Mesendoderm (in vitro differentiated cells): ENCODE measurements at regions not wholly inside any gene's neighbourhood (a gene's known extent, or its start where the extent isn't known, plus 50 kb on each side); places are given as distances from the start of the nearest gene placed in this dataset.
"Not testable (repeated sequence)": the region's sequence is repeated elsewhere in the genome, so short reads cannot be mapped to it uniquely, and the experiment has no call there.

ENCODE experiments used
- DNase-seq: peaks from one replicate; pipeline ENCODE4 v3.0.0; 2013
- H2AK5ac ChIP-seq: 2 replicates; pipeline ENCODE4 v1.6.1; 2013; ENCODE audit warnings: low read length, inconsistent platforms
- H2BK120ac ChIP-seq: 2 replicates; pipeline ENCODE4 v1.6.1; 2013; ENCODE audit warnings: low read depth, mild to moderate bottlenecking, low read length, moderate library complexity, mixed read lengths
- H2BK15ac ChIP-seq: replicated peaks from 2 replicates; pipeline ENCODE4 v1.6.1; 2013; ENCODE audit warnings: low read depth, mild to moderate bottlenecking, moderate library complexity
- H2BK5ac ChIP-seq: 2 replicates; pipeline ENCODE4 v1.6.1; 2013; ENCODE audit warnings: low read length, inconsistent platforms
- H3K18ac ChIP-seq: 2 replicates; pipeline ENCODE4 v1.6.1; 2013; ENCODE audit warnings: mild to moderate bottlenecking, low read length, mixed read lengths
- H3K23ac ChIP-seq: one replicate; pipeline ENCODE4 v1.6.1; 2013; ENCODE audit warnings: low read length
- H3K27ac ChIP-seq: 2 replicates; pipeline ENCODE4 v1.5.1; 2013; ENCODE audit warnings: low read depth, mild to moderate bottlenecking, inconsistent platforms, low read length, moderate library complexity
- H3K27me3 ChIP-seq: 2 replicates; pipeline ENCODE4 v1.6.1; 2013; ENCODE audit warnings: low read length, control low read depth, mild to moderate bottlenecking, inconsistent platforms; ENCODE audit not compliant: insufficient read depth, poor library complexity
- H3K36me3 ChIP-seq: 2 replicates; pipeline ENCODE4 v1.6.1; 2013; ENCODE audit warnings: low read length, inconsistent platforms; ENCODE audit not compliant: control insufficient read depth, insufficient read depth
- H3K4ac ChIP-seq: one replicate; pipeline ENCODE4 v1.6.1; 2013; ENCODE audit warnings: low read depth, mild to moderate bottlenecking, low read length, moderate library complexity
- H3K4me1 ChIP-seq: 2 replicates; pipeline ENCODE4 v1.6.1; 2013; ENCODE audit warnings: low read depth, low read length, inconsistent platforms; ENCODE audit not compliant: control insufficient read depth
- H3K4me2 ChIP-seq: 2 replicates; pipeline ENCODE4 v1.6.1; 2013; ENCODE audit warnings: low read length
- H3K4me3 ChIP-seq: 2 replicates; pipeline ENCODE4 v1.5.1; 2013; ENCODE audit warnings: mild to moderate bottlenecking, low read length
- H3K56ac ChIP-seq: one replicate; pipeline ENCODE4 v1.6.1; 2013; ENCODE audit warnings: low read length
- H3K79me1 ChIP-seq: 2 replicates; pipeline ENCODE4 v1.6.1; 2013; ENCODE audit warnings: low read length, inconsistent platforms
- H3K79me2 ChIP-seq: 2 replicates; pipeline ENCODE4 v1.6.1; 2013; ENCODE audit warnings: mild to moderate bottlenecking, low read length; ENCODE audit not compliant: control insufficient read depth, insufficient read depth
- H3K9ac ChIP-seq: 2 replicates; pipeline ENCODE4 v1.6.1; 2013; ENCODE audit warnings: low read length, inconsistent platforms
- H4K5ac ChIP-seq: one replicate; pipeline ENCODE4 v1.6.1; 2013; ENCODE audit warnings: low read length
- H4K8ac ChIP-seq: one replicate; pipeline ENCODE4 v1.6.1; 2013; ENCODE audit warnings: low read depth, mild to moderate bottlenecking, control low read depth, low read length, moderate library complexity
- WGBS: extraction: QIAGEN DNeasy Blood & Tissue Kit; methylation state at CpG from one replicate; pipeline ENCODE4 v1.1.7; 2013; ENCODE audit warnings: low lambda C conversion rate, missing lambda C conversion rate; ENCODE audit not compliant: insufficient coverage; ENCODE audit errors: extremely low coverage; 5-methylcytosine and 5-hydroxymethylcytosine counted together

DNA sequence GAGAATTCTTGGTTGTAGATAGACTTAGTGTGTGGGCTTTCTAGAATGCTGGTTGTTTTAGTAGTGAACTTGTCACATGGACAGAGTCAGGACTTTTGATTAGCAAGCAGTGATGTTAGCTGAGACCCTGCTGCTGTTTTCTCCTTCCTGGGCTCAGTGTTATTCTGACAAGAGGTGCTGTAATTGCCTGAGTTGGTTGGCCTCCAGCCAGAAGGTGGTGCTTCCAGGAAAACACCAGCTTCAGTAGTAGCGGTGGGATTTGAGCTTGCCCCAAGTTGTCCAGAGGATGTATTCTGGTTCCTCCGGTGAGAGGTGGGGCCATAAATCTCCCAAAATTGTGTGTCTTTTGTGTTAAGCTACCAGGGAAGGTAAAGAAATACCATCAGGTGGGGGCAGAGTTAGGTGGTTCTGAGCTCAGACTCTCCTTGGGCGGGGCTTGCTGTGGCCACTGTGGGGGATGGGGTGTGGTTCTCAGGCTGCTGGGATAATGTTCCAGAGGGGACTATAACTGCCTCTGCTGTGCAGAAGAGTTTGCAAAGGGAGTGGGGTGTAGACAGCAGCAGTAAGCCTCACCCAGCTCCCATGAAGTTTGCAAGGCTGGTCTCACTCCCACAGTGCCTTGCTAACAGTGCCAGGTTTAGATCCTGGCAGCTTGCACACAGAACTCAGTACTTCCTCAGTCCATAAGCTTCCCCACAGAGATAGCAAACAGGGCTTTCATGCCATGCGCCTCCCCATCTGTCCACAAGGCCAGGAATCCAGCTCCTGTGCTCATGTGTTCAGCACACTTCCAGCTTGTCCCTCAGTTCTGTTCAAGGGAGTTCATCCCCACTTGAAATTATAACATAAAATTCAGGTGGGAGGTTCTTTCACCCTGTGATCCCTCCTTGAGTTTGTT, 278.4 kb upstream of the PTCHD4 start:
- Histone ChIP-seq H3K36me3 (no peaks in the 10 kb centered on the region), H3K56ac (no peak overlapping the region), H3K27me3 (no peaks in the 10 kb centered on the region), H4K8ac (no peak overlapping the region), H3K4me1 (no peaks in the 10 kb centered on the region), H3K9ac (no peak overlapping the region), H3K4me3 (no peak overlapping the region), H2BK5ac (no peak overlapping the region), H4K5ac (no peak overlapping the region), H3K23ac (no peak overlapping the region), H2BK120ac (no peak overlapping the region), H3K27ac (no peak overlapping the region), H3K4ac (no peak overlapping the region), H3K79me1 (no peaks in the 10 kb centered on the region), H2BK15ac (no peak overlapping the region), H3K79me2 (no peaks in the 10 kb centered on the region), H3K4me2 (no peak overlapping the region), H2AK5ac (no peak overlapping the region), H3K18ac (no peak overlapping the region)
- no peak for DNase-seq
- WGBS, result no CpG with 5 or more reads among the region's 4 CpGs

DNA sequence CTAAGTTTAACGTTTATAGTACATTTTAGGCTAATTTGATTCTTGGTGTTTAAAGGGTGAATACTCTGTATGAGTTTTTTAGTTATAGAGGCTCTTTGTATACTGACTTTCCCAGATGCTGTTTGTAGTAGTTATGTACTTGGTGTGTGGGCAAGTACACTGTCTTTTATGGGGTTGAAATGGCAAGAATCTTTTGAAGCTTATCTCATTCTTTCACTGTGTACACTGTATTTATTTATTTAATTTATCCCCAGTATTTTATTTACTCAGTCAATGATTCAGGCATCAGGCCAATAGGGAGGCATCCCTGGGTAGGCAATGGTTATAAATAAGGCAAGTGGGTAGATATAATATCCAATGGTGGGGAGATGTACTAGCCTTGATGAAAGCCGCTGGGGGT, 277.0 kb upstream of the PTCHD4 start:
- no peak overlapping the region for H3K27ac ChIP-seq
- no peak overlapping the region for H4K8ac ChIP-seq
- DNase-seq, result no peak
- H3K23ac ChIP-seq, result no peak overlapping the region
- no peaks in the 10 kb centered on the region for H3K4me1 ChIP-seq
- no peak overlapping the region for H3K56ac ChIP-seq
- no peak overlapping the region for H2BK5ac ChIP-seq
- no peaks in the 10 kb centered on the region for H3K27me3 ChIP-seq
- no peaks in the 10 kb centered on the region for H3K36me3 ChIP-seq
- H3K18ac ChIP-seq, result no peak overlapping the region
- H3K4ac ChIP-seq, result no peak overlapping the region
- H3K4me2 ChIP-seq, result no peak overlapping the region
- H4K5ac ChIP-seq, result no peak overlapping the region
- no peak overlapping the region for H3K9ac ChIP-seq
- H2BK120ac ChIP-seq, result no peak overlapping the region
- no CpG with 5 or more reads among the region's 2 CpGs for WGBS
- H3K79me2 ChIP-seq, result no peaks in the 10 kb centered on the region
- no peak overlapping the region for H2BK15ac ChIP-seq
- H3K79me1 ChIP-seq, result no peaks in the 10 kb centered on the region
- no peak overlapping the region for H2AK5ac ChIP-seq
- H3K4me3 ChIP-seq, result no peak overlapping the region

DNA sequence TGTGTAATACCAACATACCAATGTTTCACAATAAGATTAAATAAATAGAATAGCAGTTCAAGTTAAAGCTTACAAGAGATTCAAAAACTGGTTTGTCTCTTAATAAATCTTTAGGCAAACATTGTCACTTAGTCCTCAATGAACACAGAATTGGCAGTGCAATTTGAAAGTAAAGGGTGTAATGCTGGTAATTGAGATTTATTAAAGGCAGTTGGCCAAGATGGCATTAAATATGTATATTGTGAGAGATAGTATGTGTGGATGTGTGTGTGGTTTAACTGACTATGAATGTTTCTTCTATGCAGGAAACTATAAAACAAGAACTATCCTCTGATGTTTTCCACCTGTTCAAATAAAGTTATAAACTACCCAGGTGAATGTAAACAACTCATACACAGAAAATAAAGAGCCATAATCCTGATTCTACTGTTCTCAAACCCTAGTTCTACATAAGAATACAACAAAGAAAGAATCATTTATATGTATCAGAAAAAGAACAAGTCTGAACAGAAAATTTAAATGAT, 267.9 kb upstream of the PTCHD4 start:
- no peak overlapping the region for H4K5ac ChIP-seq
- H3K27ac ChIP-seq, result no peak overlapping the region
- no peaks in the 10 kb centered on the region for H3K4me1 ChIP-seq
- no peak overlapping the region for H3K23ac ChIP-seq
- H4K8ac ChIP-seq, result no peak overlapping the region
- DNase-seq, result no peak
- H2AK5ac ChIP-seq, result no peak overlapping the region
- H3K79me1 ChIP-seq, result no peaks in the 10 kb centered on the region
- H2BK15ac ChIP-seq, result no peak overlapping the region
- H2BK5ac ChIP-seq, result no peak overlapping the region
- H2BK120ac ChIP-seq, result no peak overlapping the region
- no peak overlapping the region for H3K4me2 ChIP-seq
- no peaks in the 10 kb centered on the region for H3K79me2 ChIP-seq
- no peak overlapping the region for H3K4me3 ChIP-seq
- no peak overlapping the region for H3K18ac ChIP-seq
- no peak overlapping the region for H3K4ac ChIP-seq
- H3K27me3 ChIP-seq, result no peaks in the 10 kb centered on the region
- no peaks in the 10 kb centered on the region for H3K36me3 ChIP-seq
- no peak overlapping the region for H3K56ac ChIP-seq
- no peak overlapping the region for H3K9ac ChIP-seq

DNA sequence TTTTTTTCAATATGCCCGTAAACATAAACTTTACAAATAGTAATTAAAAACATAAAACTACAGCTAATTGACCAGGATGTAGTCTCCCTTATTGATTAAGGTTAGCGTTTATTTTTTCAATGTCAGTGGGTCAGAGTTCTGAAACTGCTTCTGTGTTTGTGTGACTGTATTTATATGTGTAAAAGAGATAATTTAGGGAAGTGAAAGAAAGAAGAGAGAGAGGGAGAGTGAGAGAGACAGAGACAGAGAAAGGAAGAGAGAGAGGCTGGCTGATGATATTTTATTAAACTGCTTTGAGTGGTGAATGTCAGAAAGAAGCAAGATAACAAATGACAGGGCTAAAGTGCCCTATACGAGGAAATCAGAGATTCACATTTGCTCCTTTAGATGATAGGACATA, 266.1 kb upstream of the PTCHD4 start:
- H3K9ac ChIP-seq, result no peak overlapping the region
- H3K4me1 ChIP-seq, result no peaks in the 10 kb centered on the region
- H3K79me2 ChIP-seq, result no peaks in the 10 kb centered on the region

DNA sequence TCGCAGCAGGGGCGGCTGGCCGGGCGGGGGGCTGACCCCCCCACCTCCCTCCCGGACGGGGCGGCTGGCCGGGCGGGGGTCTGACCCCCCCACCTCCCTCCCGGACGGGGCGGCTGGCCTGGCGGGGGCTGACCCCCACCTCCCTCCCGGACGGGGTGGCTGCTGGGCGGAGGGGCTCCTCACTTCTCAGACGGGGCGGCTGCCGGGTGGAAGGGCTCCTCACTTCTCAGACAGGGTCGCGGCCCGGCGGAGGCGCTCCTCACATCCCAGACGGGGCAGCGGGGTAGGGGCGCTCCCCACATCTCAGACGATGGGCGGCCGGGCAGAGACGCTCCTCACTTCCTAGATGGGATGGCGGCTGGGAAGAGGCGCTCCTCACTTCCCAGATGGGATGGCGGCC, 260.2 kb upstream of the PTCHD4 start:
- H2BK5ac ChIP-seq, result not testable (repeated sequence)

More for the DNA sequence above, 266.1 kb upstream of the PTCHD4 start:
- no peak overlapping the region for H2BK15ac ChIP-seq
- no peak overlapping the region for H3K4me2 ChIP-seq
- H4K5ac ChIP-seq, result no peak overlapping the region
- no peak overlapping the region for H3K18ac ChIP-seq
- H2AK5ac ChIP-seq, result no peak overlapping the region
- H3K56ac ChIP-seq, result no peak overlapping the region
- H3K4ac ChIP-seq, result no peak overlapping the region
- no peaks in the 10 kb centered on the region for H3K79me1 ChIP-seq
- no peak overlapping the region for H4K8ac ChIP-seq
- no peak overlapping the region for H2BK5ac ChIP-seq
- no peak overlapping the region for H2BK120ac ChIP-seq
- no peak for DNase-seq
- no peak overlapping the region for H3K4me3 ChIP-seq
- H3K27ac ChIP-seq, result no peak overlapping the region
- no peak overlapping the region for H3K23ac ChIP-seq
- no peaks in the 10 kb centered on the region for H3K36me3 ChIP-seq
- H3K27me3 ChIP-seq, result no peaks in the 10 kb centered on the region
- WGBS, result 100% methylated on average over 1 of the region's 3 CpGs

DNA sequence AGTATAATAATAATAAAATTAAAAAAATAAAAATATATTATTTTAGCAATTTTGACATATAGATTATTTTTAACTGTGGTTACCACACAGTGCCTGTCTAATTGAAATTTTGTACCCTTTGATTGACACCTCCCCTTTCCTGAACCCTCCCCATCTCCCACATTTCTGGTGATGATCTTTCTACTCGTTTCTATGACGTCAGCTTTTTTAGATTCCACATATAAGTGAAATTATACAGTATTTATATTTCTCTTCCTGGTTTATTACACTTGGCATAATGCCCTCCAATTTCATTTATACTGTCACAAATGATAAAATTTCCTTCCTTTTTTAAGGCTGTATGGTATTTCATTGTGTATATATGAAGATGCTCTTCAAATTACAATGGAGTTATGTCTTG, 258.1 kb upstream of the PTCHD4 start:
- H2AK5ac ChIP-seq, result no peak overlapping the region
- no peak overlapping the region for H2BK15ac ChIP-seq
- no peak overlapping the region for H3K23ac ChIP-seq
- no peak overlapping the region for H4K5ac ChIP-seq
- no peak overlapping the region for H3K9ac ChIP-seq
- no peaks in the 10 kb centered on the region for H3K27me3 ChIP-seq
- no peaks in the 10 kb centered on the region for H3K79me1 ChIP-seq
- no peak for DNase-seq
- no peak overlapping the region for H4K8ac ChIP-seq
- H3K4me1 ChIP-seq, result no peaks in the 10 kb centered on the region
- H3K36me3 ChIP-seq, result no peaks in the 10 kb centered on the region
- H3K79me2 ChIP-seq, result no peaks in the 10 kb centered on the region
- no peak overlapping the region for H3K4me3 ChIP-seq
- H3K4ac ChIP-seq, result no peak overlapping the region
- H3K4me2 ChIP-seq, result no peak overlapping the region
- no peak overlapping the region for H3K56ac ChIP-seq
- H2BK120ac ChIP-seq, result no peak overlapping the region
- WGBS, result no CpG with 5 or more reads among the region's 2 CpGs
- no peak overlapping the region for H3K18ac ChIP-seq
- no peak overlapping the region for H2BK5ac ChIP-seq
- no peak overlapping the region for H3K27ac ChIP-seq

More for the DNA sequence above, 260.2 kb upstream of the PTCHD4 start:
- H4K8ac ChIP-seq, H3K27me3 ChIP-seq, H3K23ac ChIP-seq, H3K79me1 ChIP-seq, H3K36me3 ChIP-seq, H3K4me2 ChIP-seq, DNase-seq, H3K4ac ChIP-seq, H2AK5ac ChIP-seq, H4K5ac ChIP-seq, H3K27ac ChIP-seq, H2BK15ac ChIP-seq, H2BK120ac ChIP-seq, H3K4me1 ChIP-seq, H3K18ac ChIP-seq, H3K9ac ChIP-seq, H3K79me2 ChIP-seq, H3K4me3 ChIP-seq, H3K56ac ChIP-seq: not testable (repeated sequence)
- WGBS, result no CpG with 5 or more reads among the region's 34 CpGs
